GM12873 (cell line): ENCODE measurements at regions not wholly inside any gene's neighbourhood (a gene's known extent, or its start where the extent isn't known, plus 50 kb on each side); places are given as distances from the start of the nearest gene placed in this dataset.

Experiments
- CTCF ChIP-seq: IDR thresholded peaks from 2 replicates; pipeline ENCODE4 v1.5.1; 2012; ENCODE audit warnings: low read depth, mild to moderate bottlenecking, moderate library complexity, low read length, control low read depth; ENCODE audit not compliant: insufficient read depth; ENCODE audit errors: missing control alignments

GRCh38 chr14:101480022-101480746 is 81.1 kb upstream of the DIO3 start:
- TF ChIP-seq CTCF = no peak

- no peak for TF ChIP-seq CTCF
Observed at GRCh38 chr14:101480747-101481530, 80.4 kb upstream of the DIO3 start.

- no peak for TF ChIP-seq CTCF
Observed at GRCh38 chr14:101481557-101481956, 79.7 kb upstream of the DIO3 start.

- no peak for TF ChIP-seq CTCF
Observed at GRCh38 chr14:101482066-101482465, 79.2 kb upstream of the DIO3 start.

- no peak for TF ChIP-seq CTCF
Observed at GRCh38 chr14:101483829-101484228, 77.5 kb upstream of the DIO3 start.

- TF ChIP-seq CTCF = no peak
Observed at GRCh38 chr14:101489092-101489760, 72.1 kb upstream of the DIO3 start.

GRCh38 chr14:101490771-101491170 is 70.5 kb upstream of the DIO3 start:
- no peak for TF ChIP-seq CTCF
